SKM-1 treated with dmso at 0.1 percent for 144 hours (cell line): ENCODE measurements at regions not wholly inside any gene's neighbourhood (a gene's known extent, or its start where the extent isn't known, plus 50 kb on each side); places are given as distances from the start of the nearest gene placed in this dataset.

Experiments
- DNase-seq: peaks from one replicate; lab custom pipeline; 2025; ENCODE audit not compliant: unreplicated experiment; lab: John Stamatoyannopoulos, UW

- DNase-seq = peak; percentile 59
Observed at GRCh38 chr10:75294866-75295701, 59.3 kb upstream of the COMTD1 start.

GRCh38 chr10:75294518-75294865 is 58.7 kb upstream of the COMTD1 start:
- no peak for DNase-seq

- no peak for DNase-seq
Observed at GRCh38 chr10:75294031-75294437, 58.3 kb upstream of the COMTD1 start.

GRCh38 chr10:75293446-75293820 is 57.7 kb upstream of the COMTD1 start:
- no peak for DNase-seq

- no peak for DNase-seq
Observed at GRCh38 chr10:75292794-75293445, 57.2 kb upstream of the COMTD1 start.

- DNase-seq = peak; percentile 23
Observed at GRCh38 chr10:75291805-75292204, 56.0 kb upstream of the COMTD1 start.

- no peak for DNase-seq
Observed at GRCh38 chr10:75288140-75288711, 52.5 kb upstream of the COMTD1 start.

GRCh38 chr10:75287697-75288096 is 51.9 kb upstream of the COMTD1 start:
- DNase-seq = no peak

- no peak for DNase-seq
Observed at GRCh38 chr10:75286901-75287300, 51.1 kb upstream of the COMTD1 start.
